ENCODE measurements at regions not wholly inside any gene's neighbourhood (a gene's known extent, or its start where the extent isn't known, plus 50 kb on each side); places are given as distances from the start of the nearest gene placed in this dataset.

GRCh38 chr3:118577055-118577777 is 457.4 kb downstream of the IGSF11 start:
- Mint-ChIP-seq H3K27me3 (peaks cover 17% of the 10 kb centered on the region), H3K27ac (peak overlapping the region; percentile 21), H3K4me1 (ENCODE audit: unreplicated experiment) (peaks cover 15% of the 10 kb centered on the region), H3K4me3 (no peak overlapping the region), H3K9me3 (peaks cover 4% of the 10 kb centered on the region), H3K36me3 (no peaks in the 10 kb centered on the region)
- no peak for DNase-seq (ENCODE audit: extremely low spot score, unreplicated experiment)
- no peak for TF ChIP-seq CTCF (conservative IDR thresholded peaks at IDR 0.05)

GRCh38 chr3:118578559-118578958 is 456.1 kb downstream of the IGSF11 start:
- no peak for TF ChIP-seq CTCF (conservative IDR thresholded peaks at IDR 0.05)
- H3K36me3 Mint-ChIP-seq, result no peaks in the 10 kb centered on the region
- no peak overlapping the region for H3K4me3 Mint-ChIP-seq
- H3K27me3 Mint-ChIP-seq, result peaks cover 17% of the 10 kb centered on the region
- H3K4me1 Mint-ChIP-seq (ENCODE audit: unreplicated experiment), result peaks cover 15% of the 10 kb centered on the region
- no peak for DNase-seq (ENCODE audit: extremely low spot score, unreplicated experiment)
- H3K9me3 Mint-ChIP-seq, result peaks cover 4% of the 10 kb centered on the region
- no peak overlapping the region for H3K27ac Mint-ChIP-seq

GRCh38 chr3:118587037-118587741 is 447.5 kb downstream of the IGSF11 start:
- Mint-ChIP-seq H3K4me3 (no peak overlapping the region), H3K4me1 (ENCODE audit: unreplicated experiment) (no peaks in the 10 kb centered on the region)

GRCh38 chr3:118587847-118588246 is 446.8 kb downstream of the IGSF11 start:
- Mint-ChIP-seq H3K36me3 (no peaks in the 10 kb centered on the region), H3K27me3 (no peaks in the 10 kb centered on the region), H3K4me1 (ENCODE audit: unreplicated experiment) (no peaks in the 10 kb centered on the region), H3K9me3 (peaks cover 5% of the 10 kb centered on the region), H3K27ac (no peak overlapping the region), H3K4me3 (no peak overlapping the region)
- TF ChIP-seq CTCF (conservative IDR thresholded peaks at IDR 0.05), result no peak
- no peak for DNase-seq (ENCODE audit: extremely low spot score, unreplicated experiment)

More at GRCh38 chr3:118587037-118587741, 447.5 kb downstream of the IGSF11 start:
- Mint-ChIP-seq H3K9me3 (peaks cover 5% of the 10 kb centered on the region), H3K27me3 (no peaks in the 10 kb centered on the region), H3K36me3 (no peaks in the 10 kb centered on the region), H3K27ac (no peak overlapping the region)
- DNase-seq (ENCODE audit: extremely low spot score, unreplicated experiment), result no peak
- no peak for TF ChIP-seq CTCF (conservative IDR thresholded peaks at IDR 0.05)

- Mint-ChIP-seq H3K9me3 (peaks cover 17% of the 10 kb centered on the region), H3K27me3 (no peaks in the 10 kb centered on the region), H3K36me3 (no peaks in the 10 kb centered on the region), H3K27ac (no peak overlapping the region), H3K4me1 (ENCODE audit: unreplicated experiment) (no peaks in the 10 kb centered on the region), H3K4me3 (no peak overlapping the region)
- TF ChIP-seq CTCF (conservative IDR thresholded peaks at IDR 0.05), result no peak
- DNase-seq (ENCODE audit: extremely low spot score, unreplicated experiment), result no peak
Observed at GRCh38 chr3:118593277-118593670, 441.4 kb downstream of the IGSF11 start.

Data from type B pancreatic cell (in vitro differentiated cells).